GM18502 (cell line): ENCODE measurements at regions not wholly inside any gene's neighbourhood (a gene's known extent, or its start where the extent isn't known, plus 50 kb on each side); places are given as distances from the start of the nearest gene placed in this dataset.

Experiments
- ATAC-seq: cut with Tn5 transposase; IDR thresholded peaks from one replicate; pipeline ENCODE4 v1.9.1; 2021; ENCODE audit warnings: mild to moderate bottlenecking; ENCODE audit not compliant: unreplicated experiment, poor library complexity

- ATAC-seq, result no peak
Measured at GRCh38 chr16:9499941-9500593, 408.6 kb downstream of the HAPSTR1 start.

- ATAC-seq, result no peak
Measured at GRCh38 chr16:9500872-9501271, 409.4 kb downstream of the HAPSTR1 start.

GRCh38 chr16:9503251-9503984 is 412.0 kb downstream of the HAPSTR1 start:
- no peak for ATAC-seq

GRCh38 chr16:9508328-9508936 is 417.0 kb downstream of the HAPSTR1 start:
- ATAC-seq, result no peak

- ATAC-seq, result no peak
Measured at GRCh38 chr16:9509663-9510062, 418.2 kb downstream of the HAPSTR1 start.

DNA sequence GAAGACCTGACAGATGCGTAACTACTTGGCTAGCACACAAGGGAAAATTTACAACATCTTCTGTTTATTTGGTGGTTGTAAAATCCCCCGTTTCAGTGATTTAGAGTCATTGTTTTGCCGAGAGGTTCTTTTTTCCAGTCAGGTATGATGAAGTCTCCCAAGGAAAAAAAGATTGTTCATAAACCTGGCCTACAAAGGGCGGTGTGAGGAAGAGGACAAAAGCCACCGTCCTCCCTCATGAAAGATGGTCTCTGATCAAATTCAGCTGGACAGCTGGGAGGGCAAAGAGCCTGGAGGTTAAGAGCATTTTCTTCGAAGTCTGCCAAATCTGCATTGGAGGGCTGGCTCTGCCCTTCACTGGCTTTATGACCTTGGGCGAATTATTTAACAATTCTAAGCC is 419.9 kb downstream of the HAPSTR1 start:
- ATAC-seq, result no peak

DNA sequence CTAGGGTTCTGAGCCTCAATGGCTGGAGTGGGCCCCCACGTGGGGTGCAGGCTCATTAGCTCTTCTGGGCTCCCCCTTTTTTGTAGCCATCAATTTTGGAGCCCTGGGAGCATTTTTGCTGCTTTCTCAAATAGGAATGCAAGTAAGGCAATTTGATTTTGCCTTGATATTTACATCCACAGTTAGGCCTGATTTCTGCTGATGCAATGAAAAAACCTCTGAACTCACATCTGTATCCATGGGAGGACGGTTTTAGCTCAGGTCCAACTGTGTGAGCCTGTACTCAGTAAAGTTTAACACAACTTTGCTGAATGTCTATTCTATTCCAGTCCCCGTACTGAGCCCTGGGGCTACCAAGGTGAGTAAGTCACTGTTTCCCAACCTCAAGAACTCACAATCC is 425.0 kb downstream of the HAPSTR1 start:
- ATAC-seq, result no peak

DNA sequence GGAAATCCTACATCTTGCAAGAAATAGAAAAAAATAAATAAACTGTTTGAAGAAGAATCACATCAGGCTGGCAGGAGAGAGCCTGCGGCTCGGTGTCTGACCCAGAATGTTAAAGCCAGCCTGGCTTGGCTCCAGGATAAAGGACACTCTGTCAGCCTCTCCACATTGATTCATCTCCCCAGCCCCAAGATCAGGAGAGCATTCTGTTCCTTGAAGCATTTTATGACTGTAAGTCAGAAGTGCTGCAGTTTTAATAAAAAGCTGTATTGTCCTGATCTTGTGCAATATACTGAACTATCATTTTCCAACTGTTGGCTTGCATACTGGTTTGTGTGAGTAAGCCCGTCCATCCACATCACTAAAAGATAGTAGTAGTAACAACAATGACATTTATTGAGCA is 426.6 kb downstream of the HAPSTR1 start:
- ATAC-seq, result no peak

DNA sequence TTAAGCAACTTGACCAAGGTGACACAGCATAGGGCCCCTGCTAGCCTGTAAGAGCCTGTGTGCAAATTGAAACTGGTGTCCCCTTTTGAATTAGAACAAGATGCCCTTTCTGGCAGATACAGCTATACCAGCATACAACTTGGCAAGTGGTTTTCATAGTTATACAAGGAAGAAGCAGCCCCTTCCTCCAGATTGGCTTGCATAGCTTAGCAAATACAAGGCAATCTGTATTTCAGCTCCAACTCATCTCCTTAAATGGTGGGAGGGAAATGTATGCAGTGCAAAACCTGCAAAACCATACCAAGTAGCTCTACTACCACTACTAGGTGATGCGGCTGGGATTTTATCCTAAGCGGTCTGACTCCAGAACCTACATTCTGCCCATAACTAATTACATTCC is 427.1 kb downstream of the HAPSTR1 start:
- no peak for ATAC-seq

DNA sequence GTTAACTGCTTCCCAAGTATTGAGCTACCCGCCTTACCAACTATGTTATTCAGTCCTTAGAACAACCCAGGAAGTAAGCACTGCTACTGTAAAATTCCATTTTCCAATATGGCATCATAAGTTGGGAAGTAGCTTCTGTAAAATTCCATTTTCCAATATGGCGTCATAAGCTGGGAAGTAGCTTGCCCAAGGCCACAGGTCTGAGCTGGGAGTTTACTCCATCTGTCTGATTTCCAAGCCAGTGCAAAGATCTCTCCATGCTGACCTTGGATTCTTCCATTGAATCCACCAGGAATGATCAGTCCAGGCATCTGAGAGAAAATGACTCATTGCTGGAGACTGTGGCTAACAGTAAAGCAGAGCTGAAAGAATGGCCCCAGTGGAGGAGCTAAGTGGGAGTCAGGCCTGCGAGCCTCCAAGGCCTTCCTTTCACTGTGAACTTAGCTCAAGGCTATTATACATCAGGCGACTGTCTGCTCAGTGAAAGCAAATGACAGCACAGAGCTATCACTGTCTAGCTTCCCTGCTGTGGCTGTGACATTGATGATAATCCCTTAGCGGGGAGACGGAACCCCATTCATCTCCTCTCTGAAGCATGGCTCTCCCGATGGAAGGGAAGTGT is 430.4 kb downstream of the HAPSTR1 start:
- no peak for ATAC-seq

DNA sequence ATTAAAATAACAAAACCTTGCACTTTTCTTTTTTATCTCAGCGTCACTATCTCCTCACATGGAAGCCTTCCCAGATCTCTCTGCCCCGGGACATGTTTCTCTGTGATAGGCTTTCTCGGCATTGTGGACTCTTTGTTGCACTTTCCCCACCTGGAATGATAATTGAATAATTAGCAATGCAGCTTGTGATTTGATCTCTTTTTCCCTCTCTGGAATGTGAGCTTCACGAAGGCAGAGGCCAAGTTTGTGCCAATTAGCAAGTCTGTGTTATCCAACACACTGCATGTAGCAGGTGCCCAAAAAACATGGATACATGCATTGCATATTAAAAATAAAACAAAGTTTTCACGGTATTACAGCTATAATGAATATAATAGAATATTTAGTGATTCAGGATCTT is 431.2 kb downstream of the HAPSTR1 start:
- no peak for ATAC-seq

DNA sequence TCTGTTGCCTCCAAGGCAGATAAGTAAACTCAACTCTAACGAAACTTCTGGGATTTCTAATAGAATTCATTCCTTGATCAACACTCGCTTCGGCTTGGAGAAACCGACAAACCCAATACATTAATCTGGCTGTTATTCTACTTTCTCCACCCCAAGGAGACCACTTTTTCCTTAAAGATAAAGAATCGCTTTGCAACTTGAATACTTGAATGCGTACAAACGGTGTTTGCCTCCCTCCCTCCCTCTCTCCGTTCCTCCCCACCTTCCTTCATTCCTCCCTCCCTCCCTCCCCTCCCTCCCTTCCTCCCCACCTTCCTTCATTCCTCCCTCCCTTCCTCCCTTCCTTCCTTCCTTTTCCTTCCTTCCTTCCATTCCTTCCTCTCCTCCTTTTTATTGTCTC is 432.6 kb downstream of the HAPSTR1 start:
- ATAC-seq, result no peak

- ATAC-seq, result no peak
Measured at GRCh38 chr16:9525037-9525436, 433.6 kb downstream of the HAPSTR1 start.

DNA sequence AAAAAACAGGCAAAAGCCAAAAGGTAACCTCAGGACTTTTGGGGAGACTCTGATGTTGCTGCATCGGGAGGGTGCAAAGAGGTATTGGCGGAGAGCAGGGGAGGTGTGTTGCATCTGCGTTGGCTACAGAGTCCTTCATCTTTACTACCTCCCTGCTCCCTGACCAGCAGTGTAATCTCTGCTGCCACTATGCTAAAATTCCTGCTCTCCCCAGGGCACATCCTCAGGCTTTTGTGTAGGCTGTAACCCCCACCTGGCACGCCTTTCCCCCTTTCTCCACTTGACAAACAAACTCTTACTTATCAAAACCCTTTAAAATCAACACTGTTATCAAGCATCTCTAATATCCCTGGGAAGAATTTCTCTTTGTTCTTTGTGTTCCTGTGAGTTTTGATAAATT is 435.3 kb downstream of the HAPSTR1 start:
- ATAC-seq, result no peak

DNA sequence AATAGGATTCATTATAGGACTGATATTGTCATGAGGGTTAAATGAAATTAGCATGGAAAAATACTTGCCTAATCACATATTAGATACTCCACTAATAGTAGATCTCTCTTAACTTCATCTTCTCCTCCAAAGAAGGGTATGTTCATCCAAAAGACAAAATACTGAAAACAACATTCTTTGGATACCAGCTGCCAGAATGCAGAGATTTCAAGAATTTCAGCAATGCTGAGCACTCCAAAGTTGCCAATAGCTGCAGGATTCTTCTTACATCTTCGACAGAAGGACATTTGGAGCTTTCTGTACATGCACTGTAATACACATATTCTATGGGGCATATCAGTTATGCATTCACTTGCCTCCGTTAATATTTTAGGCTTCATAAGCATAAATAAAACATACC is 436.5 kb downstream of the HAPSTR1 start:
- no peak for ATAC-seq

DNA sequence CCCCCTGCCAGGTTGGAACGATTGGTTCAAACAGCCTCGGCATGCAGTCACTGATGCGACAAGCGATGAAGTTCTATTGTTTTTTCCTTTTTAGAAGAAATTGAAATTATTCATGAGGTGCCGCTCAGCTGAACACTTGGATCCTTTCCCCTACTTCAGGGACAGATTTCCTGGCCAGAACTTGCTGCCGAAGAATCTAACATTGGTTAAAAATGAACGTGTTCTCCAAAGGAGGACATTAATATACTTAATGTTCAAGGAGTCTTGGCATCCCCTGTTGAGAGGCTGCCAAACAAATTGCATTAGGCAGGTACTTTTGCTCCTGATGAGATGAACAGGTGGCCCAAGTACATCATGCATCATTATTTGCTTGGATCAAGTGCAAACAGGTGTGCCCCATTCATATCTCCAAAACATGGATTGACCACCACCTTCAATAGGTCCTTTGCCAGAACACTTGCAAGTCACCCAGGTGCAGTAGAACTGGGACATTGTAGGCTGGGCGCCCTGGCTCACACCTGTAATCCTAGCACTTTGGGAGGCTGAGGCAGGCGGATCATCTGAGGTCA is 437.2 kb downstream of the HAPSTR1 start:
- ATAC-seq, result no peak

DNA sequence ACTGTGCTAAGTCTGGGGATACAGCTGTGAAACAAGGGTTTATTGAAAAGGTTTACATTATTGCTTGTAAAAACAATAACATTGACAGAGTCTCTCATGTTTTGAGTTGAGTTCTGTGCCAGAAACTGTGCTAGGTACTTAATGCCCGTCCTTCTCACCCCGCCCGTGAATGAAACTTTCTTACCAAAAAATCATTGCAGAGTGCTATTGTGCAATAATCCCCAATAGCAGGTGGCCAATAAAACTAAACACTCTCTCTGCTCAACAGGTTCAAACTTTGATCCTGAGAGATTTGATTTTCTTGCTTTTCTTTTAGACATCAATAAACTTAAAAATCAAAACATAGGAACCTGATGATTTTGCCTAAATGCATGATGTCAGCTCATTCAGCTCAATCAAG is 441.6 kb downstream of the HAPSTR1 start:
- ATAC-seq, result no peak

GRCh38 chr16:9534759-9535158 is 443.3 kb downstream of the HAPSTR1 start:
- ATAC-seq, result no peak

DNA sequence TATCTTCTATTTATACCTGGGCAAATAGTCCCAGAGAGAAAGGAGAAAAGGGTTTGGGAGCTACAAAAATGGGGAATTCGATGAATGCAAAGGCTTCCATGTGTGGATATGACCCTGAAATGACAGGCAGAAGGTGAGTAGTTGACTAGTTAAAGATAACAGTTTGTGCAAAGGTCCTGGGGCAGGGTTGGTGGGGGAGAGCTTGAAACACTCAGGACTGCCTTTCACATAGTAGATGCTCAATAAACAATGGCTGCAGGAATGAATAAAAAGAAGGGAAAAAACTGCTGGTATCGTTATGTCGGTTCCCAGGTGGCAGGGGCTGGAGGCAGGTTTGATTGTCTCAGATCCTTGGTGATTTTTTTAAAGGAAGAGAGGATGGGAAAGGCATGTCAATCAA is 445.5 kb downstream of the HAPSTR1 start:
- ATAC-seq, result no peak

DNA sequence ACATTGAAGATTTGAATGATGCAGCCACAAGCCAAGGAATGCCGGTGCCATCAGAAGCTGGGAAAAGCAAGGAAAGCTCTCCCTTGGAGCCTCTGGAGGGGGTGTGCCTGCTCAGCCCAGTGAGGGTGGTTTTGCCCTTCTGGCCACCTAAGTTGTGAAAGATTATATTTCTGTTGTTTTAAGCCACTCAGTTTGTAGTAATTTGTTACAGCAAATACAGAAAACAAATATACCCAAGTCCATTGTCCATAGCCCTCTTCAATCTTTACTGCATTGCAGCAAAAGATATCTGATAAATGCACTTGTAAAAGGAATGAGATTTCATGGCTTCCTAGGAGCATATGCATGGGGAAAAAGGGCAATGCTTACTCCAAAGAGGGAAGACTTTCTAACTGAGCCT is 447.9 kb downstream of the HAPSTR1 start:
- ATAC-seq, result no peak

DNA sequence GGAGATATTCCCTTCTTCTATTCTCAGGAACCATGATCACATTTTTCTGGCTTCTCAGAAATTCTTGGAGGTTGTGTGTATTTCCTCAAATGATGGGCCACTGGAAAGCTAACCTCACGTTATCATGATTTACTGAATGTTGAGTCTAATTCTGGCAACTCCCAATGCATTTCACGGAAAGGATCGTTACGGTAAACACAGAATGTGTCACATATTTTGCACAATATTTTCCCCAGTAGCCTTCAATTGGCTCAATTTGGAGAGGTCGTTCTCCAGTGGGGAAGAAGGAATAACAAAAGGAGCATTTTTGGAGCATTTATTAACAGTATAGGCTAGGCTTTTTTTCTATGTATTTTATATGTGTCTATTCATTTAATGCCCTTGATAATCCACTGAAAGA is 450.3 kb downstream of the HAPSTR1 start:
- ATAC-seq, result no peak
